SK-N-SH (cell line): ENCODE measurements at regions not wholly inside any gene's neighbourhood (a gene's known extent, or its start where the extent isn't known, plus 50 kb on each side); places are given as distances from the start of the nearest gene placed in this dataset.

Source experiments
- CTCF ChIP-seq: fragments of 200-600 bp; sonication (generic); IDR thresholded peaks from 2 replicates; pipeline ENCODE4 v1.6.1; 2017; ENCODE audit warnings: antibody characterized with exemption, mild to moderate bottlenecking, moderate library complexity
- EP300 ChIP-seq, 2 experiments: IDR thresholded peaks; 2 replicates each; pipeline versions ENCODE4 v1.4.0 to v1.6.1; 2012; ENCODE audit warnings: borderline replicate concordance in 1 of 2, low read depth in 1 of 2, low read length in 1 of 2
- FOSL2 ChIP-seq: IDR thresholded peaks from 2 replicates; pipeline ENCODE4 v1.4.0; 2012; ENCODE audit warnings: low read depth, mild to moderate bottlenecking, moderate library complexity, borderline replicate concordance
- JUND ChIP-seq: IDR thresholded peaks from 2 replicates; pipeline ENCODE4 v1.4.0; 2012
- RAD21 ChIP-seq: IDR thresholded peaks from 2 replicates; pipeline ENCODE4 v1.6.1; 2012; ENCODE audit warnings: mild to moderate bottlenecking, low read length
- RXRA ChIP-seq: IDR thresholded peaks from 2 replicates; pipeline ENCODE4 v1.4.0; 2012; ENCODE audit warnings: low read depth, mild to moderate bottlenecking, borderline replicate concordance
- TAF1 ChIP-seq: IDR thresholded peaks from 2 replicates; pipeline ENCODE4 v1.6.1; 2012; ENCODE audit warnings: low read depth, mild to moderate bottlenecking, low read length, moderate library complexity, borderline replicate concordance
- ZBTB33 ChIP-seq: IDR thresholded peaks from 2 replicates; pipeline ENCODE4 v1.4.0; 2012; ENCODE audit warnings: low read depth, borderline replicate concordance

DNA sequence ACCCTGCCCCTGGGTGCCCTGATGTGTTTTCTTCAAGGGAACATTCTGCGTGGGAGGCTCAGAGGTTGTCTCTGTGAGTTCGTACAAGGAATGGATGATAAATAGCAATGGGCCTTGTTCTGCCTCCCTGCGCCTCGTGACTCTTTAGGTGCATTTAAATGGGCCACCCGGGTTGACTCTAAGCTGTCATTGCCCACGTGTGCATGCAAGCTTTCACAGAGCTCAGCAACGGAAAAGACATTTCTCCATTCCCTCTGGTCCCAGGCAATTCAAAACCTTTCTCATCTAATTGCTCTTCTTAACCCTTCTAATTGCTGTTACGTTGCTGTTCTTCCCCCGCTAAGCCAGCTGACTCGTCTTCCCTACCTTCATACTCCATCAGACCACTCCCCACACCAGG lies 71.5 kb upstream of the SDK2 start:
- TF ChIP-seq ZBTB33, result no peak
- TF ChIP-seq EP300 (IDR thresholded peaks at IDR 0.05; ENCODE audit: borderline replicate concordance in 1 of 2, low read depth in 1 of 2, low read length in 1 of 2), result no peak
- no peak for TF ChIP-seq JUND
- no peak for TF ChIP-seq TAF1
- TF ChIP-seq CTCF, result no peak
- TF ChIP-seq RAD21, result no peak
- no peak for TF ChIP-seq RXRA
- no peak for TF ChIP-seq FOSL2
